Skin of body (tissue), 1 donor: ENCODE measurements at regions not wholly inside any gene's neighbourhood (a gene's known extent, or its start where the extent isn't known, plus 50 kb on each side); places are given as distances from the start of the nearest gene placed in this dataset.
A peak's percentile ranks its signal among the peaks of the same experiment; 100 is the strongest.

Experiments used
- DNase-seq: peaks from one replicate; lab custom pipeline; 2025; lab: John Stamatoyannopoulos, UW

DNA sequence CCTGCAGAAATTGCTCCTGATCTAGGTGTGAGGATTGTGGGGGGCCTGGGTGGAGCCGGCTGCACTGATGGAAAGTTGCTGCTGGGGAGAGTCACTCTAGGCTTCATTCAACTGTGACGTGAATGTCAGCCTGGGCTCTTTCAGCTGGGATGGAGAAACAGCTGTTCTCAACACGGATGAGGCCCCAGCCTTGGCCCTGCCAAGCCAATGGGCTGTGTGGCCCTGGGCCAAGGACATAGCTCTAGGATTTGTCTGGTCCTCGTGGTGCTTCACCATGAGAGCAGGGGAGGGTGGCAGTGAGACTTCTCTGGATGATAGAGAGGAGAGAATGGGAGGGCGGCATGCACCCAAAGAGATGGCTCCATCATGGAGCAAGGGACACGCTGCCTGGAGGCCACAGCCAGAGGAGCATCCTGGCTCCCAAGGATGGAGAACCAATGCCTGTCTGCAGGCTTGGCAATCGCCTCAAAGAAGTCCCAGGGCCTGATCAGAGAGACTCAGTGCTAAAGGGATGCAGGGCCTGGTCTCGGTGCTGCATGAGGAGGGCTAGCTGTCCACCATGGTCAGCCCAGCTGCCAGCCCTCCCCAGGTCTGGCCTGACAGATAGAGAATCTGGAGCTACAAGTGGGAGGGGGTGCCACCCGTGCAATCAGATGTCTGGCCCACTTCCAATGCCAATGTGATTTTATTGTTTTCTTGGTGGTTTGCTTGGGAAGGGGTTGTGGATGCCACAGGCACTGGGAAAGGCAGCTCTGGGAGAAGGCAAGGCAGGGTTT is 141.0 kb downstream of the GADD45G start:
- DNase-seq, result no peak

DNA sequence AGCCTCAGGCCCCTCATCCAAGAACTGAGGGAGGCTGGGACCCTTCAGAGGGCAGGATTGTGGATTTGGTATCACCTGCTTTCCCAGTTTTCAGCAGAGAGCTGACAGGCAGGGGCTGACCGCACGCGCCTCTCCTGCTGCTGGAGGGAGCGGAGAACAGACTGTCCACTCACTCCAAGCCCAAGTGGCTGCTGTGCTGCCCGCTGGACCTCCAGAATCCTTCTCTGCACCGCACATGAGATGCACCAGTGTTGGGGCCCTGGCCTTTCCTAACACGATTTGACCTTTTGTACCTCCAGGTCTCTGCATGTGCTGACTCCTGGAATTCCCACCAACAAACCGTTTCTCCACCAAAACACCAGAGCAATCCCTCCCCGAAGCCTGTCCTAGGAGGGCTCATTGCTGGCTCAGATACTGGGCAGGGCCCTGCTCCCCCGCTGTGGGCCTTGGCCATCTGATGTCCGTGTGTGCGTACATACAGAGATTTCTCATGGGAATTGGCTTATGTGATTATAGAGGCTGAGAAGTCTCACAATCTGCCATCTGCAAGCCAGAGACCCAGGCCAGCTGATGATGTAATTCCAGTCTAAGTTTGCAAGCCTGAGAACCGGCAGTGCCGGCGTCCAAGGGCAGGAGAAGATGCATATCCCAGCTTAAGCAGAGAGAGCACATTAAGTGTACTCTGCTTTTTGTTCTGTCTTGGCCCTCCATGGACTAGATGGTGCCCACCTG is 141.7 kb downstream of the GADD45G start:
- peak; percentile 67 for DNase-seq

DNA sequence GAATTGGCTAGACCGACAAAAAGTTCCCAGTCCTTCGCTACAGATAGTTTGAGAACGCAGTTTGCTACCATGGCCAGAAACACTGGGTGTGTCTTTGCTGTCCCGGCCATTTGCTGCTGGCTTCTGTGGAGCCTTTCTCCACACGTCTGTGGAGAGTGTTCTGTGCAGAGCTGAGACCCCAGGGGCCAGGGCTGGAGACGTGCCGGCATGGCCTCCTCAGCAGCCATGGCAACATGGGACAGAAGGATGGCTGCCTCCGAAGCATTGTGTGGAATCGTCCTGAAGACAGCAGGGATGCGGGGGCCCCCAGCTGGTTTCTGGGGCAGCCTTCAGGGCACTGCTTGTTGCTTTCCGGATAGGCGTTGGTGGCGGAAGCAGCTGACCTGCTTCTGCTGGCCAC is 142.8 kb downstream of the GADD45G start:
- DNase-seq, result no peak

DNA sequence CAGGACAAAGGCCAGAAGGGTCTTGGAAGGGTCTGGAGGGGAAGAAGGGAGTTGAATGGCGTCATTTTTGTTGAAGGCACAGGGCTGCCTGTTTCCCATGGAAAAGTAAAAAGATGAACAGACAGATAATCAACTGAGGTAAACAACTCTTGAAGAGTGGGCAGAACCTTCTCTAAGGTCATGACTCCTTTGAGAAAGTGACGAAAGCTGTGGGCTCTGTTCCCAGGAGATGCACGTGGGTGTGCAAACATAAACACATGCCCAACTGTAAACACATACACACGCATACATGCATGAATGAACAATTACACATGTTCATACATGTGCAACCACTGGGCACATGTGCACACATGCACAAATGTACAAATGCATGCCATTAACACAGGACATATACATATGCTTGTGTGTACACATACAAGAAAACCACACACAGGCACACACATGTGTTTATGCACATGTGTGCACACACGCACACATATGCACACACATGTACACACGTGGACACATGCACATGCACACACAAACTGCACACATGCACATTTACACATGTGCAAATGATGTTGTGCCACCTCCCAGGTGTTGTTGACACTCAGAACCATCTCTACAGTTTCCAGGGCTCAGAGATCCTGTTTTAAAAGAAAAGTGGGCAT is 143.3 kb downstream of the GADD45G start:
- DNase-seq, result no peak

DNA sequence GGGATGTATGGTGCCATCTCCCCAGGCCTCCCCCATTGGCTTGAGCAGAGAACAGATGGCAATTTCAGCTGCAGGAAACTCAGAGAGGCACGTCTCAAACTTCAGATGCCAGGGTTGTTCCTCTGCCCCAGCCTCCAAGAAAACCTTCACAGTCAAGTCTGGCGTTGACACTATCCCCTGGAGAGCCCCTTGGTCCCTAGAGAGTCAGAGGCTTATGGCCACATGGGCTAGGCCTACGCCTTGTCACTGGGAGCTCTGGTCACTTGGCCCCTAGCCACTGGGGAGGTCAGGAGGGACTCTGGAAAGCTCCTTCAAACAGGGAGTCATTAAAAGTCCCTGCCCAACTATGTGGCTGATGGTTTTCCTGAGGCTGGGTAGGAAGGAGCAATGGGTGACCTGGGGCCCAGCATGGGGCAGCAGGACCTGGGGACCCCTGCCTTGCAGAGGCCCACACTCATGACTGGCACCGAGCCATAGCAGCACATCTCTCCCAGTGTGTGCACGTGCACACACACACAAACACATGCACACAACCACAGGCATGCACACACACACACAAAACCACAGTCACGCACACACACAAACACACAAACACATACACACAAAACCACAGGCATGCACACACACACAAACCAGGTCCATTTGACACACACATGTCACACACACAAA is 144.2 kb downstream of the GADD45G start:
- DNase-seq, result no peak

DNA sequence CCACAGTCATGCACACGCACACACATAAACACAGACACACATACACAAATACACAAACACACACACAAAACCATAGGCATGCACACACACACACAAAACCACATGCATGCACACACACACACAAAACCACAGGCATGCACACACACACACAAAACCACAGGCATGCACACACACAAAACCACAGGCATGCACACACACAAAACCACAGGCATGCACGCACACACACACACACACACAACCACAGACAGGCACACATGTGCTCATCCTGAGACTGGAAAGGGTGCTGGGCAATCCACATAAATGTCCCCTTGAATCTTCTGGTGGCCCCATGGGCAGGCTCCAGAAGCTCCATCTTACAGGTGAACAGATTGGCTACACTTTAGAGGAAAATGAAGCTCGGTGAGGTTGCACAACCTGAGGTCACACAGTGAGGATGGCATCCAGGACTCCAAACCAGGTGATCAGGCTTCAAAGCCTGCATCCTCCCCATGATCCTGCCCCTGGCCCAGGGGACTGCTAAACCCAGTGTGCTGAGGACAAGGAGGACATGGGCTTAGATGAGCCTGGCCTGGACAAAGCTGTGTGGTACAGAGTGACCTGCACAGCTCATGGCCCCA is 144.8 kb downstream of the GADD45G start:
- peak; percentile 33 for DNase-seq

DNA sequence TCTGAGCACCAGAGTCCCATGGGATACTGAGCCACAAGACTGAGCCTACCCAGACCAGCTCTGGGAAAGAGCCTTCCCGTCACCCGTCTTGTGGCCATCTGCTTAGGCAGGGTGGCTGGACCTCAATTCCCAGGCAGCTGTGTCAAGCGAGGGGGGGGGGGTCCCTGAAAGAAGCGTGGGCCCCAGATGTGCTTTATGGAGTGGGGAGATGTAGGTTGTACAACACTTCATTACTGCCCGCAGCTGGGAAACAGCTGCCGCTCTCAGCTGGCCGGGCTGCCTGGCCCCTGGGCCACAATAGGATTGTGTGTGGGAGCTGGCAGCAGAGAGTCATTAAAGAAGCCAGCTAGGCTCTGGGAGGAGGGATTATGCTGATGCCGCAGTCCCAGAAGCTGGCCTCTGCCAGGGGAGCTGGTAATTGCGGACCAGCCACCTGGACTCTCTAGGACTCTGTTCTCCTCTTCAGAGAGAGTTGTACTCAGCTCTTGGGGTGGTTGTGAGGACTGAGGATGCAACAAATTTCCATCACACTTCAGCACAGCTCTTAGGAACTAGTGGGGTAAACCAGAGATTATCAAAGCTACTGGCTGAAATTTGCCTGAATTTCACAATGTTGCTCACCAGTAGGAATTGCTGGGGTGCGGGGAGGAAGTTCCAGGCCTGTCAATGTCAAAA is 145.4 kb downstream of the GADD45G start:
- peak; percentile 53 for DNase-seq

DNA sequence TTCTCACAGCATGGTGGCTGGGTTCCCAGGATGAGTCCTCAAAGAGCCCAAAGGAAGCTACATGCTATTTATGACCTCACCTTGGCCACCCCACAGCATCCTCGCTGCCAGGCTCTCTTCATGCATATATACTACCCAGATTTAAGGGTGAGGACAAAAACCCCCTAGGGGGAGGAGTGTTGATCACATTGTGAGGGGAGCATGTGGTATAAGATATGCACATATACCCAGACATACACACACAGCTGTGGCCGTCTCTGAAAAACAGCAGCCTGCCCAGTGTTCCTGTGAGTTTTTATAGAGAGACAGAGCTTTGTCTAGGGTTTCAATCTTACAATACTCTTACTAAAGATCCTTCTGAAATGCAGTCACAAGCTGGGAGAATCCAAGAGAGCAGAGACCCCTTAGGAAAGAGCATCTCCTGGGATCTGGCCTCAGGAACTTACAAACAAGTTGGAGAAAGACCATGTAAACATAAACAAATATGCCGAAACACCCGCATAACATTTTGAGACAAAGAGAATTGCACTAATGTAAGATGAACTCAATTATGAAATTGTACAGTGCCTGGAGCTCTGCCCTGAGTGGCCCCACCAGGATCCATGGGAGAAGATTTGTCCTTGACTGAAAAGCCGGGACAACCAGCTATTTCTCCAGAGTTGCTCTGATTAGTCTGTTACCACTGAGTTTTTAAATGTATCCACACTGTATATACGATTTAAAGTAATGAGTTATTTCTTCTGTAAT is 146.4 kb downstream of the GADD45G start:
- DNase-seq, result no peak

DNA sequence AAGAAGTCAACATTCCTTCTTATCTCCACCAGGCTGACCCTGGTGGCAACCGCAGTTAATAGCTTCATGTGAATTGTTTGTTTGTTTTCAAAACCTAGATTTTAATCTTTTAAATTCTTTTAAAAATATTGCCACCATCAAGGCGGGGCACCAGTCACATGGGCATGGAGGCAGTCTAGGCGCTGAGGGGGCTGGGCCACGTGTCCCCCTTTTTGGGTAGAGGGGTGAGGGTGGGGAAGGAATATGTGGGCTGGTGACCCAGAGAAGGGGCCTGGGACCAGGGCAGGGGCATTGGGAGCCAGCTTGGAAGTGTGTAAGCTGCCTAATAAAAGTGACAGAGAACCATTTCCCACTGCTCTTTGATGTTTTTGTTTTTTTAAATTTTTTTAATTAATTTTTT is 147.3 kb downstream of the GADD45G start:
- DNase-seq, result no peak

DNA sequence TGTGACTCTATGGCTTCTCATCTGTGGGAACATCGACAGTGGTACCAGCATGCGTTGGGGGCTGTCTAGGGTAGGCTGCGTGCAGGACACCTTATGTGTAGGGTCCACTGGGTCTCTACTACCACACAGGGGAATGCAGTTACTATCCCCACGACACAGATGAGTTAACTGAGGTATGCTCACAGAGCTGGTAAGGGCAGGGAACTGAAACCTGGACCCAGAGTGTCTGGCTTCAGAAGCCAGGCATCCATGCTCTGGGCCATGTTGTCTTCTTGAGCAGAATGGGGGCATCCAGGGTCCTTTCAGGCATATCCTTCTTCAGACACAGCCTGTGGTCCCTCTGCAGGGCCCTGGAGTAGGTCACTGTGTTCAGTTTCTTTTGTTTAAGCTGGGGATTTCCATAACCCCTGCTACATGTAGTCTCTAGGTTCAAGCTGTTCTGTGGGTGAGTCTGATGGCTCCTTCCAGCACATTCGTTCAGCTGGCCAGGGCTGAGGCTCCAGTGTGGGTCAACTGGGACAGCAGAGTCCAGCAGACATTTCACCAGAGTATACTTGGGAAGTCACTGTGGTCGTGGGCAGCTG is 148.8 kb downstream of the GADD45G start:
- no peak for DNase-seq

DNA sequence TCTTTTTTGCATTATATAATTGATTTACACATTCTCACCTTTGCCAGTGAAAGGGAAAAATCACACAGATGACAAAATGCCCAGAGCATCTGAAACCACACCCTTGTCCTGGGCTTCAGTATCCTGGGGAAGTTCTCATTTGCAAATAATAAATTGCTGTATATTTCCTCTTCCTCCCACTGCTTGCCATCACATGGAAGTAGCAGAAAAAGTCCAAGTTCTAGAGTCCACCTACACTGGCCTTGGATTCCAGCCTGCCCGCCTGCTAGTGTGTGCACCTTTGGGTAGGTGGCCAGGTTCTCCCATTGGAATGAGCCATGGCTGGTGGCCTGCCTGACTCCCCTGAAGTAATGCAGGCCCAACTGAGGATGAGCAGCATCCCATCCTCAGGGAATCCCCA is 149.4 kb downstream of the GADD45G start:
- no peak for DNase-seq

DNA sequence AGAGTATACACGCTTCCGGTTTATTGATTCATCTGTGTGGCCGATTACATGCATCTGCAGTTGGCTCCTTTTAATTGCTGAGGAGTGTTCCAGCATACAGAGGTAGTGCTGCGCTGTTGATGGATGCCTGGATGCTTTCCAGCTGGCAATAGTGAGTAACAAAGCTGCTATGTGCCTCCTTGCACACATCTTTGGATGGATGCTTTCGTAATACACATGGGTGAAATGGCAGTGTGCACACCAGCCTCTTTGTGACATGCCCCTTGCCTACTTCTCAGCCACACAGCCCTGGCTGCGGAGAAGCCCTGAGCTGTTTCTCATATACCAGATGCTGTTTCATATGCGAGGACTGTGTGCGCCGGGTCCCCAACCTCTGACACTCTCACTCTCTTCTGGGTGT is 151.0 kb downstream of the GADD45G start:
- no peak for DNase-seq

DNA sequence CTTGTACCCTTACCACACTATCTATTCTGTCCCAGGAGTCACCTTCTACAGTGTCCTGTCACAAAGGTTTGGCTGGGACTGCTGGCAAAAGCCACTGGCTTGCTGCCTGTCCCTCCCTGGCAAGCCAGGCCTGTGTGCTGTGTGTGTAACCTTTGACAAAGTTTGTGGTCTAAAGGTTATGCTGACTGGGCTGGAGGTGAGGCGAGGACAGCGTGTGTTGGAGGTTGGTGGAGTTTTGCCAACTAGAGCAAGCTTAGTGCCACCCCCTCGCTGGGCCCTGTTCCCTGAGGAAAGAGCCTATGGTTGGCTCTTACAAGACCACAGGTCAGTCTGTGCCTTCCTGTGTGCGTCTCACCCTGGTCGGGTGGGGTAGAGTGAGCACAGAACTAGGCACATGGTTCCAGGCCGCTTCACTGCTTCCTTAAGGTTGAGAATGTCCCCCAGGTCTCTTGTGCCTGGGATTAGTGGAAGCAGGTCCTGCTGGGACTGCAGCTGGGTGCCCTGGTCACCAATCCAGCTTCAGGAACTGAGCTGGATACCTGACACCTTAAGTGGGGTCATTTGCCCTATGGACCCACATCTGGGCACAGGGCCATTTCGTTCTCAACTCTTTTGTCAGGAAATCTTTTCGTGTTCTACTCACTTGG is 152.2 kb downstream of the GADD45G start:
- no peak for DNase-seq

DNA sequence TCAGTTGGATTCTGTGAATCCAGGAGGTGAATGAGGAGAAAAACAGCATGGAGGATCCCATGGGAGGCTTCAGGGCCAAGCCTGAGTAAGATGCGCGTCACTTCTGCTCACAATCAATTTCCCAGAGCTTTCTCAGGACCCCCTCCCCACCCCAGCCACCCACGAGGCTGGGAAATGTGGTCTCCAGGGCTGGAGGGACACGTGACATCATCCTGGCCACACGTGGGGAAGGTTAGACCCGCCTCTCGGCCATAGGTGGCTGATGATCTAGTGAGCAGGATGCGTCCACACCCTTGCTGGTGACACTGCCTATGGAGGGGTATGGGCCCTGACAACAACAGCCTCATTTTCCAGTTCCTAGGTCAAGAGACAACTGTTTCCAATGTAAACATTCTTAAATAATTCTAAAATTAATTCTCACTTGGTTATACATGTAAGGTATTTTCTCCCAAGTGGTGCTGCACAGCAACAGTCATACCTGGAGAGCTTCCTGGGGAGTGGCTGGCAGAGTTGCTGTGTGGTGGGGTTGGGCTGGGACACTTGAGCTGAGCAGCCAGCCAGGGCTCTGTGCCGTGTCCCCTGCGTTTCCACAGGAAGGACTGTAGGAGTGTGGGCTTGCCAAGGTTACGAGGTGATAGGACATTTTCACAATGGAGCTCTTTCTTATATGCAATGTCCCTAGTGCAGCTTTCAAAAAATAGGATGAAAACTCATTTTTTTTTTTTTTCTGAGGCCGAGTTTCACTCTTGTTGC is 153.1 kb downstream of the GADD45G start:
- no peak for DNase-seq

DNA sequence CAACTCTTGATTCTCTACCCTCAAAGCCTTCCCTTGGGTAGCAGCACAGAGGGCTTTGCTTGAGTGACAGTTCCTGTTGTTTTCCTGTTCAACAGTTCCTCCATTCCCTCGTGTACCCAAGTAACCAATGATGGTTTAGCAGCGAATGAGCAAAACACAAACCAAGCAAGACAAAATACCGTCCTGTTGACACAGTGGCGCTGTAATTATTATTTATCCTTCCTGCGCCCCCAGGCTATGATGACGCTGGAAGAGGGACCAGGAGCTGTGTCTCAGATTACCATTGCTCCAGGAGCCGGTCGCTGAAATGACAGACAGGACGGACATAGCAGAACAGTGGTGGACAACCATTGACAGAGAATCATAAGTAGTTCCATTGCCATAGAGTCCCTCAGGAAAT is 154.8 kb downstream of the GADD45G start:
- DNase-seq, result no peak

DNA sequence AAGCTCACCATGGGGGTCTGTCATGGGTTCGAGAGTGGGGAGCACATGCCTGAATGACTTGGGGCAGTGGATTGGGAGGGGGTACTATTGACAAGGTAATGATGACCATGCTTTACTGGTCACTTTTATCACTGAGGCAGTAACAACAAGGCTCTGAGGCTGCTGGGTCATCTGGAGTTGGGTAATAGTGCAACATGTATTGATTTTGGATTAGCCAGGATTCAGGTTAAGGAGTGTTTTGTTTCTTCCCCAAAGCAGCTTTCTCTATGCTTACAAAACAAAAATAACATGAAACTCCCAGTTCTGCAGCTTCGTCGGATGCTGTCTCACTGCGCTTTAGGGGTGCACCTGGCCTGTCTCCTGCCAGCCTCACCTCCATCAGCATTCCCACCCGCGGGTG is 155.3 kb downstream of the GADD45G start:
- no peak for DNase-seq

DNA sequence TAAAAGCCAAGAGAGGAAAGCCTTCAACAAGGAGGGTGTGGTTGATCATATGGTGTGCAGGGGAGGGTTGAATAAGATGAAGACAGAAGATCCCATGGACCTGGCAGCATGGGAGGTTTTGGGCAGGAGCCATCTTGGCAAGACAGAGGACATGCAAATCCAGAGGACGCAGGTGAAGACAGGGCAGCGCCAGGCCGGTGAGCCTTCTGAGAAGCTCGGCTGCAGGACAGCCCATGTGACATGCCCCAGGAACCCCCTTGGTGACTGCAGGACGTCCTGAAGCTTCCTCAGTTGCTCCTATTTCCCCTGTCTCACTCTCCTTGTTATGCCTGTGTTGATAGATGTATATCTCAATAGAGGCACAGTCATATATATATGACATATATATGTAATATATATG is 159.4 kb downstream of the GADD45G start:
- DNase-seq, result no peak

DNA sequence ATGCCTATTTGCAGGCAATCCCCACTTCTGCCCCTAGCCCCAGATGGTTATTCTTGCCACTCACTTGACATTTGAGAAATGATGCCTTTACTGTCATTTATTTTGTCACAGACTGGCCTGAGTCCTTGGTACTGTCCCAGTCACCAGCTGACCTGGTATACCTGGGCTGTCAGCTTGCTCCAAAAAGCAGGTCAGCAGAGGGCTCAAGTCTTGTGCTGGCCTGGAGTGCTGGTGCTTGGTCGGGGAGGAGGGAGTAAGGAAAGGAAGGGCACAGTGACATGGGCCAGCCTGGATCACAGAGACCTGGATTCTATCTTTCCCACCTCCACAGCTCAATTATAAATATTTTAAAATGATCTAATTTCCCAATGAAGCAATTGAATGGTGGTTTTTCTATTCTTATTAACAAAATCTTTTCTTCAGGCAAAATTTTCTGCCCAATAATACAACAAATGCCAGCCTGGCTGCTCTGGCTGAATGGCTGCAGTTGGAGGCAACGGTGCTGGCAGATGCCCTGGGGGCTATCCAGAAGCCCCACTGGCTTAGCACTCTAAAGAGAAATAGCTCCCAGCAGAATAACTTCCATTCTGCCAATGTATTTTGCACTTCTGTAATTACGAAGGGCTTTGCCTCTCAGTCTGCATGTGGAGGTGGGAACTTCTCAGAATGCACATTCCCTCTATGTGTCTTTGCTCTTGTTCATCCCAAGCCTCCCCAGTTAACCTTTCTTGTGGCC is 160.6 kb downstream of the GADD45G start:
- no peak for DNase-seq
